ENCODE measurements at regions not wholly inside any gene's neighbourhood (a gene's known extent, or its start where the extent isn't known, plus 50 kb on each side); places are given as distances from the start of the nearest gene placed in this dataset.

DNA sequence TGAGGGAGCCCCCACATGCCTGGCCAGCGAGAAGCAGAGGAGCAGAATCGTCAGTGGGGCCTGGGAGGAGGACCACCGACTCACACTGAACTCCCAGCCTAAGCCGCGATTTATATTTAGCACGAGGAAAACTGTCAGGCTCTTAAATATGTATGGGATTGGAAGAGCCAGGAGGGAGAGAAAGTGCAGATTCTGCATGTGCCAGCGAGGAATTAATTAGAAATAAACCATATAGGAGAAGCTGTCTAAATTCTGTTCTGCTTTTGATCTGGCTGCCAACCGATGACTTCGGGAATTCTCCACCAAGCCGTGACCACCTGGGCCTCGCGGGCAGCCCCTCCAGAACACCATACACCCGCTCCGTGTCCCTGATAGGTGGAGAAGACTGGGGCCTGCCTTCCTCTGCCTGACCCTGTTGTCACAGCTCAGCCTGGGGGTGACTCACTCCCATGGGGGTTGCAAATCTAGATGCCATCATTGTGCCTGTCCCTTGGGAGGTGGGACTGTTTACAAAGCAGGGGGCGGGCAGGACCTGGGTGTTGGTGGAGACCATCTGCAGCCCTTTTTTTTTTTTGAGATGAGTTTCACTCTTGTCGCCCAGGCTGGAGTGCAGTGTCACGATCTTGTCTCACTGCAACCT is 91.1 kb upstream of the PMEPA1 start:
- H3K4me1 ChIP-seq, result no peaks in the 10 kb centered on the region
- no peaks in the 10 kb centered on the region for H3K36me3 ChIP-seq
- no peak overlapping the region for H3K9ac ChIP-seq (ENCODE audit: low read depth in 2 of 2, low read length in 2 of 2)
- H3K9me3 ChIP-seq, result no peaks in the 10 kb centered on the region
- no peak for DNase-seq
- no peak overlapping the region for H3K4me3 ChIP-seq
- intact Hi-C loops (cut with DNase I), result no loop called here
- H3K27me3 ChIP-seq, result no peaks in the 10 kb centered on the region
- no peak overlapping the region for H3K27ac ChIP-seq
- no peak for TF ChIP-seq CTCF (IDR thresholded peaks at IDR 0.05)

DNA sequence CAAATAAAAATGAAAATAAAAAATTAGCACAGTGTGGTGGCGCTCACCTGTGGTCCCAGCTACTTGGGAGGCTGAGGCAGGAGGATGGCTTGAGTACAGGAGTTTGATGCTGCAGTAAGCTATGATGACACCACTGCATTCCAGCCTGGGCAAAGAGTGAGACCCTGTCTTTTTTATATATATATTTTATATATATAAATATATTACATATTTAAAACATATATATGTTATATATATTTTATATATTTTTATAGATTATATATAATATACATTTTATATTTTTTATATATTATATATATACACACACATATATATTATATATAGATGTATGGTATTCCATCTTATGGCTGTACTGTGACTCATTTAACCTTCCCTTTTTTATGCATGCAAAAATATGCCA is 87.6 kb upstream of the PMEPA1 start:
- Histone ChIP-seq H3K9me3 (no peaks in the 10 kb centered on the region), H3K27me3 (no peaks in the 10 kb centered on the region), H3K9ac (ENCODE audit: low read depth in 2 of 2, low read length in 2 of 2) (no peak overlapping the region), H3K4me1 (no peaks in the 10 kb centered on the region), H3K36me3 (no peaks in the 10 kb centered on the region), H3K27ac (no peak overlapping the region), H3K4me3 (no peak overlapping the region)
- no peak for TF ChIP-seq CTCF (IDR thresholded peaks at IDR 0.05)
- intact Hi-C loops (cut with DNase I), result no loop called here
- no peak for DNase-seq

DNA sequence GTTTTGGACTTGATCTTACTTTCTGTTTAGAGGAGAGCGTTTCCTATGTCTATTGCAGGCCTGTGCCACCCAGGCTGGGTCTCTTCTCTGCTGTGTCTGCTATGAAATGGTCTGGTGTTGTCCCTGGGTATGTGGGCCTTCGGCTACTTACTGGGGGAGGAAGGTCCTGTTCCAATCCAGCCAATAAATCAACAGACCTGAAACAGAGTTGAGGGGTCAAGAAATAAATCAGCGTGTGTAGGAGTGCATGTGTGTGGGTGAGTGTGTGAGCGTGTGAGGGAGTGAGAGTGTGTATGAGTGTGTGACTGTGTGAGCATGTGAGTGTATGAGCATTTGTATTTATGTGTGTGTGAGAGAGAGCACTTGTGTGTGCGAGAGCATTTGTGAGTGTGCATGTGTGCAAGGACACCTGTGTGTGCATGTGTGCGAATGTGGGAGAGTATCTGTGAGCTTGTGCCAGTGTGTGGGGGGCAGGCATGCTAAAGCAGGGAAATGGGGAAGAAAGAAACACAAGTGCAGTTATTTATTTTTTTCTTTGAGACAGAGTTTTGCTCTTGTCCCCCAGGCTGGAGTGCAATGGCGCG is 86.3 kb upstream of the PMEPA1 start:
- no peaks in the 10 kb centered on the region for H3K36me3 ChIP-seq
- no peaks in the 10 kb centered on the region for H3K27me3 ChIP-seq
- no peak for TF ChIP-seq CTCF (IDR thresholded peaks at IDR 0.05)
- intact Hi-C loops (cut with DNase I), result no loop called here
- no peak for DNase-seq
- H3K9me3 ChIP-seq, result no peaks in the 10 kb centered on the region
- H3K9ac ChIP-seq (ENCODE audit: low read depth in 2 of 2, low read length in 2 of 2), result no peak overlapping the region
- no peaks in the 10 kb centered on the region for H3K4me1 ChIP-seq
- no peak overlapping the region for H3K27ac ChIP-seq
- H3K4me3 ChIP-seq, result no peak overlapping the region

DNA sequence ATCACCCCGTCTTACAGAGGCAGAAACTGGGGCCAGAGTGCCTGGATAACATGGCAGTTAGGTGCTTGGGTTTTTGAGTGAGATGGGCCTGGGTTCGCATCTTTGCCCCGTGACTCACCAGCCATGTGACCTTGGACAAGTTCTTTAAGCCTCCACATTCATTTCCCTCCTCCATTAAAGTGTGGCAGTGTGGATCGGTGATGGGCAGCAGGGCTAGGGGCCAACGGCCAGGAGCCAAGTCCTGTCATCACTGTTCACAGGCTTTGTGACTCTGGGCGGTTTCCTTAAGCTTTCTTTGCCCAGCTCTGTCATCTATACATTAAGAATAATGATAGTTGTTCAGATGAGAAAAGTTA is 85.5 kb upstream of the PMEPA1 start:
- Histone ChIP-seq H3K36me3 (no peaks in the 10 kb centered on the region), H3K9ac (ENCODE audit: low read depth in 2 of 2, low read length in 2 of 2) (no peak overlapping the region), H3K27ac (no peak overlapping the region), H3K4me1 (no peaks in the 10 kb centered on the region), H3K9me3 (no peaks in the 10 kb centered on the region), H3K4me3 (no peak overlapping the region), H3K27me3 (no peaks in the 10 kb centered on the region)
- intact Hi-C loops (cut with DNase I), result no loop called here
- no peak for TF ChIP-seq CTCF (IDR thresholded peaks at IDR 0.05)
- DNase-seq, result no peak

DNA sequence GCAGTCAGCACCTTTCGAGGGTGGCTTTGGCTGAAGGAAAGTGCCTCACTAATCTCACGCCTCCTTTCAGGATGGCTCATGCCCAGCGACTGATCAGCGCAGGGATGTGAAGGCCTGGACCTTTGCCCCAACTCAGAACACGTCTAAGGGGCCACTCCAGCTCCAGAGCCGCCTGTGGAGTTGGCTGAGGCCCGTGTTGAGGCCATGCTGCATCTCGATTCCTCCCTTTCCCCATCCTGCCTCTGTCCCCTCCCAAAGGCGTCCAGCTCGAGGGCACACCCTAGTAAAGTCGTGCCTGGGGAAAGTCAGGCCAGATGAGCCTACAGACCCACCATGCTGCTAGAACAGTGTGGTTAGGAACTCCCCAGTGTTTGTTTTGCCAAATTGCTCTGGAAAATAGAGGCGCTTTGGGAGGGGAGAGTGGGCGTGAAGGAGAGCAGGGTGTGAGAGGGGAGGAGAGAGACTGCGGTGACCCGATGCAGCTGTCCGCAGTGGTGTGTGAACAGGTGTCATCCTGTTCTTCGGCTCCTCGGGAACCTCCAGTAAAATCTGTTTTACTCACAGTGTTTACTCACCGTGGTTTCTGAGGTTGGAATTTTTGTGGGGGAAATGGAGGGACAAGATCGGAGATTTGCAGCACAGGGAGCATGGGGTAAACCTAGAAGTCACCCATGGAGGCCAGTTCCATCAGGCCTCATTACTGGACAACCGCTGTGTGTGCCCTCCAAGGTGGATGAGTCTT is 85.0 kb upstream of the PMEPA1 start:
- Histone ChIP-seq H3K4me3 (no peak overlapping the region), H3K9me3 (no peaks in the 10 kb centered on the region), H3K27ac (no peak overlapping the region), H3K4me1 (no peaks in the 10 kb centered on the region), H3K36me3 (no peaks in the 10 kb centered on the region), H3K27me3 (no peaks in the 10 kb centered on the region), H3K9ac (ENCODE audit: low read depth in 2 of 2, low read length in 2 of 2) (no peak overlapping the region)
- intact Hi-C loops (cut with DNase I), result no loop called here
- DNase-seq, result no peak
- no peak for TF ChIP-seq CTCF (IDR thresholded peaks at IDR 0.05)
